GM23338 (cell line): ENCODE measurements at regions not wholly inside any gene's neighbourhood (a gene's known extent, or its start where the extent isn't known, plus 50 kb on each side); places are given as distances from the start of the nearest gene placed in this dataset.
A peak's percentile ranks its signal among the peaks of the same experiment; 100 is the strongest.

Experiments used
- ATAC-seq: fragments of 200-7000 bp; cut with Tn5 transposase; 3 replicates; pipeline ENCODE4 v1.9.1; 2020
- DNase-seq: peaks from one replicate; pipeline ENCODE4 v3.0.0-alpha.2; 2015; ENCODE audit warnings: low spot score
- H2AFZ ChIP-seq: fragments of 200-600 bp; sonication (generic); 2 replicates; pipeline ENCODE4 v1.8.0; 2016; ENCODE audit warnings: antibody characterized with exemption, mild to moderate bottlenecking, moderate library complexity
- H3F3A ChIP-seq: fragments of 200-600 bp; sonication (generic); replicated peaks from 2 replicates; pipeline ENCODE4 v1.8.0; 2017; ENCODE audit warnings: antibody characterized with exemption, mixed run types, low read depth
- H3K27ac ChIP-seq: fragments of 200-600 bp; sonication (generic); 2 replicates; pipeline ENCODE4 v1.6.1; 2016; ENCODE audit warnings: low read depth
- H3K27me3 ChIP-seq: fragments of 200-600 bp; sonication (generic); 2 replicates; pipeline ENCODE4 v1.8.0; 2016; ENCODE audit warnings: mild to moderate bottlenecking, mixed run types, moderate library complexity; ENCODE audit not compliant: insufficient read depth
- H3K36me3 ChIP-seq: fragments of 200-600 bp; sonication (generic); 2 replicates; pipeline ENCODE4 v1.8.0; 2016; ENCODE audit warnings: mild to moderate bottlenecking; ENCODE audit not compliant: insufficient read depth
- H3K4me1 ChIP-seq: fragments of 200-600 bp; sonication (generic); 2 replicates; pipeline ENCODE4 v1.8.0; 2016; ENCODE audit warnings: mild to moderate bottlenecking, moderate library complexity; ENCODE audit not compliant: insufficient read depth
- H3K4me2 ChIP-seq: fragments of 200-600 bp; sonication (generic); 2 replicates; pipeline ENCODE4 v1.7.1; 2017; ENCODE audit warnings: mixed run types
- H3K4me3 ChIP-seq: fragments of 200-600 bp; sonication (generic); 2 replicates; pipeline ENCODE4 v1.6.1; 2016; ENCODE audit warnings: mixed run types
- H3K79me2 ChIP-seq: fragments of 200-600 bp; sonication (generic); replicated peaks from 2 replicates; pipeline ENCODE4 v1.8.0; 2017; ENCODE audit warnings: mild to moderate bottlenecking; ENCODE audit not compliant: insufficient read depth
- H3K9me2 ChIP-seq: fragments of 200-600 bp; sonication (generic); 2 replicates; pipeline ENCODE4 v1.8.0; 2017; ENCODE audit not compliant: insufficient read depth
- H4K20me1 ChIP-seq: fragments of 200-600 bp; sonication (generic); replicated peaks from 2 replicates; pipeline ENCODE4 v1.8.0; 2017; ENCODE audit warnings: mild to moderate bottlenecking; ENCODE audit not compliant: insufficient read depth
- H3K27ac Mint-ChIP-seq: 2 replicates; pipeline ENCODE4 v1.8.0; 2020; ENCODE audit warnings: inconsistent platforms, mild to moderate bottlenecking, moderate library complexity, mixed read lengths
- H3K27me3 Mint-ChIP-seq: 3 replicates; pipeline ENCODE4 v1.8.0; 2022; ENCODE audit warnings: low read depth, mild to moderate bottlenecking, moderate library complexity, mixed read lengths, inconsistent platforms; ENCODE audit not compliant: insufficient read depth, poor library complexity
- H3K36me3 Mint-ChIP-seq: 3 replicates; pipeline ENCODE4 v1.8.0; 2021; ENCODE audit warnings: low read depth, mild to moderate bottlenecking, inconsistent platforms, moderate library complexity, mixed read lengths
- H3K4me1 Mint-ChIP-seq: 3 replicates; pipeline ENCODE4 v1.8.0; 2020; ENCODE audit warnings: mild to moderate bottlenecking, inconsistent platforms, mixed read lengths
- H3K4me3 Mint-ChIP-seq: 3 replicates; pipeline ENCODE4 v1.8.0; 2021; ENCODE audit warnings: moderate library complexity, mild to moderate bottlenecking, inconsistent platforms, mixed read lengths
- H3K9me3 Mint-ChIP-seq: 3 replicates; pipeline ENCODE4 v1.8.0; 2020; ENCODE audit warnings: moderate library complexity, mild to moderate bottlenecking, inconsistent platforms, mixed read lengths
- CREB1 ChIP-seq: fragments of 250-450 bp; sonication (Bioruptor Pico); IDR thresholded peaks from 2 replicates; pipeline ENCODE4 v1.5.0; 2020; ENCODE audit warnings: low read depth, mild to moderate bottlenecking, moderate library complexity
- EZH2 ChIP-seq: fragments of 200-600 bp; sonication (generic); IDR thresholded peaks from one replicate; pipeline ENCODE4 v1.8.0; 2017; ENCODE audit warnings: antibody characterized with exemption, mild to moderate bottlenecking, low read depth; ENCODE audit not compliant: unreplicated experiment
- EZH2phosphoT487 ChIP-seq: fragments of 200-600 bp; sonication (generic); IDR thresholded peaks from one replicate; pipeline ENCODE4 v1.8.1; 2018; ENCODE audit warnings: antibody characterized with exemption; ENCODE audit not compliant: unreplicated experiment
- NANOG ChIP-seq: IDR thresholded peaks from 2 replicates; pipeline ENCODE4 v1.6.1; 2016; ENCODE audit warnings: antibody characterized with exemption, borderline replicate concordance
- POLR2AphosphoS5 ChIP-seq: IDR thresholded peaks from 2 replicates; pipeline ENCODE4 v1.6.1; 2016; ENCODE audit warnings: antibody characterized with exemption, low read depth
- STAT1 ChIP-seq: IDR thresholded peaks from one replicate; pipeline ENCODE4 v1.6.1; 2016; ENCODE audit warnings: antibody characterized with exemption; ENCODE audit not compliant: unreplicated experiment
- ZNF114 ChIP-seq: fragments of 250-450 bp; sonication (Bioruptor Pico); IDR thresholded peaks from 2 replicates; pipeline ENCODE4 v1.5.0; 2020; ENCODE audit warnings: mild to moderate bottlenecking, moderate library complexity
- ZNF462 ChIP-seq: fragments of 250-450 bp; sonication (Bioruptor Pico); IDR thresholded peaks from 2 replicates; pipeline ENCODE4 v1.5.0; 2020; ENCODE audit warnings: mild to moderate bottlenecking, moderate library complexity
- TF ChIP-seq, protein P1 (sequence below): IDR thresholded peaks from 2 replicates; pipeline ENCODE4 v1.6.1; 2016; ENCODE audit warnings: antibody characterized with exemption
- TF ChIP-seq, protein P2 (sequence below): IDR thresholded peaks from one replicate; pipeline ENCODE4 v1.6.1; 2018; ENCODE audit warnings: antibody characterized with exemption; ENCODE audit not compliant: unreplicated experiment

GRCh38 chr9:101858026-101858425, 119.6 kb upstream of the GRIN3A start:
- H3K4me3 ChIP-seq: no peak overlapping the region
- no peak overlapping the region for H3K27ac Mint-ChIP-seq
- DNase-seq: no peak
- no peaks in the 10 kb centered on the region for H3K4me1 Mint-ChIP-seq
- H3F3A ChIP-seq: no peaks in the 10 kb centered on the region
- H3K9me3 Mint-ChIP-seq: peaks cover 63% of the 10 kb centered on the region
- no peaks in the 10 kb centered on the region for H3K4me1 ChIP-seq
- H3K27ac ChIP-seq: no peak overlapping the region
- no peak for TF ChIP-seq EZH2
- TF ChIP-seq, protein P1, sequence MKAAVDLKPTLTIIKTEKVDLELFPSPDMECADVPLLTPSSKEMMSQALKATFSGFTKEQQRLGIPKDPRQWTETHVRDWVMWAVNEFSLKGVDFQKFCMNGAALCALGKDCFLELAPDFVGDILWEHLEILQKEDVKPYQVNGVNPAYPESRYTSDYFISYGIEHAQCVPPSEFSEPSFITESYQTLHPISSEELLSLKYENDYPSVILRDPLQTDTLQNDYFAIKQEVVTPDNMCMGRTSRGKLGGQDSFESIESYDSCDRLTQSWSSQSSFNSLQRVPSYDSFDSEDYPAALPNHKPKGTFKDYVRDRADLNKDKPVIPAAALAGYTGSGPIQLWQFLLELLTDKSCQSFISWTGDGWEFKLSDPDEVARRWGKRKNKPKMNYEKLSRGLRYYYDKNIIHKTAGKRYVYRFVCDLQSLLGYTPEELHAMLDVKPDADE: no peak
- TF ChIP-seq STAT1: no peak
- TF ChIP-seq CREB1 (CRISPR knock-in tag): no peak
- no peak for TF ChIP-seq EZH2phosphoT487
- TF ChIP-seq, protein P2, sequence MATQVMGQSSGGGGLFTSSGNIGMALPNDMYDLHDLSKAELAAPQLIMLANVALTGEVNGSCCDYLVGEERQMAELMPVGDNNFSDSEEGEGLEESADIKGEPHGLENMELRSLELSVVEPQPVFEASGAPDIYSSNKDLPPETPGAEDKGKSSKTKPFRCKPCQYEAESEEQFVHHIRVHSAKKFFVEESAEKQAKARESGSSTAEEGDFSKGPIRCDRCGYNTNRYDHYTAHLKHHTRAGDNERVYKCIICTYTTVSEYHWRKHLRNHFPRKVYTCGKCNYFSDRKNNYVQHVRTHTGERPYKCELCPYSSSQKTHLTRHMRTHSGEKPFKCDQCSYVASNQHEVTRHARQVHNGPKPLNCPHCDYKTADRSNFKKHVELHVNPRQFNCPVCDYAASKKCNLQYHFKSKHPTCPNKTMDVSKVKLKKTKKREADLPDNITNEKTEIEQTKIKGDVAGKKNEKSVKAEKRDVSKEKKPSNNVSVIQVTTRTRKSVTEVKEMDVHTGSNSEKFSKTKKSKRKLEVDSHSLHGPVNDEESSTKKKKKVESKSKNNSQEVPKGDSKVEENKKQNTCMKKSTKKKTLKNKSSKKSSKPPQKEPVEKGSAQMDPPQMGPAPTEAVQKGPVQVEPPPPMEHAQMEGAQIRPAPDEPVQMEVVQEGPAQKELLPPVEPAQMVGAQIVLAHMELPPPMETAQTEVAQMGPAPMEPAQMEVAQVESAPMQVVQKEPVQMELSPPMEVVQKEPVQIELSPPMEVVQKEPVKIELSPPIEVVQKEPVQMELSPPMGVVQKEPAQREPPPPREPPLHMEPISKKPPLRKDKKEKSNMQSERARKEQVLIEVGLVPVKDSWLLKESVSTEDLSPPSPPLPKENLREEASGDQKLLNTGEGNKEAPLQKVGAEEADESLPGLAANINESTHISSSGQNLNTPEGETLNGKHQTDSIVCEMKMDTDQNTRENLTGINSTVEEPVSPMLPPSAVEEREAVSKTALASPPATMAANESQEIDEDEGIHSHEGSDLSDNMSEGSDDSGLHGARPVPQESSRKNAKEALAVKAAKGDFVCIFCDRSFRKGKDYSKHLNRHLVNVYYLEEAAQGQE: no peak
- no peak for TF ChIP-seq NANOG
- TF ChIP-seq ZNF114 (CRISPR knock-in tag): no peak
- TF ChIP-seq ZNF462 (CRISPR knock-in tag): no peak
- TF ChIP-seq POLR2AphosphoS5: no peak
- no peaks in the 10 kb centered on the region; the same call in 1 of the 2 replicates for H3K36me3 ChIP-seq
- H3K36me3 Mint-ChIP-seq: no peaks in the 10 kb centered on the region
- peak; percentile 25; the same call in 2 of the 3 replicates for ATAC-seq
- no peaks in the 10 kb centered on the region for H3K79me2 ChIP-seq
- H3K4me2 ChIP-seq: no peak overlapping the region
- H4K20me1 ChIP-seq: no peaks in the 10 kb centered on the region
- no peak overlapping the region for H2AFZ ChIP-seq
- no peak overlapping the region for H3K4me3 Mint-ChIP-seq
- H3K9me2 ChIP-seq: no peaks in the 10 kb centered on the region
- H3K27me3 Mint-ChIP-seq: no peaks in the 10 kb centered on the region
- no peaks in the 10 kb centered on the region for H3K27me3 ChIP-seq
